IPS-11a (cell line): ENCODE measurements at regions not wholly inside any gene's neighbourhood (a gene's known extent, or its start where the extent isn't known, plus 50 kb on each side); places are given as distances from the start of the nearest gene placed in this dataset.

Experiments used
- H3K4me3 ChIP-seq: one replicate; pipeline ENCODE4 v1.5.1; 2013; ENCODE audit warnings: low read depth, low read length, control low read depth

DNA sequence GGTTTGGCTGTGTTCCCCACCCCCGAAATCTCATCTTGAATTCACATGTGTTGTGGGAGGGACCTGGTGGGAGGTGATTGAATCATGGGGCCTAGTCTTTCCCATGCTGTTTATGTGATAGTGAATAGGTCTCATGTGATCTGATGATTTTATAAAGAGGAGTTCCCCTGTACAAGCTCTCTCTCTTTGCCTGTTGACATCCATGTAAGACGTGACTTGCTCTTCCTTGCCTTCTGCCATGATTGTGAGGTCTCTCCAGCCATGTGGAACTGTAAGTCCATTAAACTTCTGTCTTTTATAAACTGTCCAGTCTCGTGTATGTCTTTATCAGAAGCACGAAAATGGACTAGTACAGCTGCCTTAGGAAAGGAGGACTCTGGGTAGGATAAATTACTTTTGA lies 976.7 kb downstream of the MCTP2 start:
- no peak overlapping the region for H3K4me3 ChIP-seq

GRCh38 chr15:95208988-95209387 lies 977.6 kb downstream of the MCTP2 start:
- no peak overlapping the region for H3K4me3 ChIP-seq

DNA sequence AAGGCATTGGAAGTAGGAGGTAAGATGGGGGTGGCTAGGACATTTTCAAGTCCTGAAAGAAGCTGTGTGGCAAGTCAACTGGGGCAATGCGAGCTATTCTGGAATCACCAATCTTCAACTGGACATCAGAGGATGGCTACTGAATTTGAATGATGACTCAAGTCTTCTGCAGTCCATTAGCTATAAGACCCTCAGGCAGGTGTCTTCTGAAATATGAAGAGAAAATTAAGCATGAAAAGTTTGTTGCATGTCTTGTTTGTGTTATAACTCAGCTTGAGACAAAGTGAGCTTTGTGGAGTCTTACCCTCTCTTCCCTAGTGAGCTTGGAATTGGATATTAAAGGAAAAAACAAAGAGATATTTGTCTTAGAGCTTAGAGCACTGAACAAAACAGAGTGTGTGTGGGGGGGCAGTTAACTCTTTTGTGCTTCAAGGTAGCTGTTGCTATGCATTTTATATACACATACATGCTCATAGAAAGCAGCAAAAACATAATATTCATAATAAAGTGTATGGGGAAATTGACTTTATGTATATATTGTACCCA lies 979.1 kb downstream of the MCTP2 start:
- H3K4me3 ChIP-seq: no peak overlapping the region

- no peak overlapping the region for H3K4me3 ChIP-seq
These were observed 983.7 kb downstream of the MCTP2 start for GRCh38 chr15:95215017-95215416.

- H3K4me3 ChIP-seq: no peak overlapping the region
These were observed 995.5 kb downstream of the MCTP2 start for GRCh38 chr15:95226835-95227234.

DNA sequence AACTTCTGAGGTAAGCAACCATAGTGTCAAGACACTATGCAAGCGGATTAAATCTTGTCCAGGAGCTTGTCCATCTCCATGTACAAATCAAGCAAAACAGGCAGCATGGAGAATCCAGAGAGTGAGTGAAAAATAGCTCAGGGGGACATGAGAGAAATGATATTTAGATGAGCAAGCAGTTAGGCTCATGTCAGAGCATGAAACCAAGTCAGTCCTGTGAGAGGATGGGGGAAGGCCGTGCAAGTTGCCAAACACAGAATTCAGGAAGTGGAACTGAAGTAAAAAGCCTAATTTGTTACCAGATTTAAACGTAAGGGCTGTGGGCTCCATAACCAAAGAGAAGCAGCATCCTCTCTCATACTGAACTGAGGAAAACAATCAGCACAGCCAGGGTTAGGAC lies 995.9 kb downstream of the MCTP2 start:
- no peak overlapping the region for H3K4me3 ChIP-seq

DNA sequence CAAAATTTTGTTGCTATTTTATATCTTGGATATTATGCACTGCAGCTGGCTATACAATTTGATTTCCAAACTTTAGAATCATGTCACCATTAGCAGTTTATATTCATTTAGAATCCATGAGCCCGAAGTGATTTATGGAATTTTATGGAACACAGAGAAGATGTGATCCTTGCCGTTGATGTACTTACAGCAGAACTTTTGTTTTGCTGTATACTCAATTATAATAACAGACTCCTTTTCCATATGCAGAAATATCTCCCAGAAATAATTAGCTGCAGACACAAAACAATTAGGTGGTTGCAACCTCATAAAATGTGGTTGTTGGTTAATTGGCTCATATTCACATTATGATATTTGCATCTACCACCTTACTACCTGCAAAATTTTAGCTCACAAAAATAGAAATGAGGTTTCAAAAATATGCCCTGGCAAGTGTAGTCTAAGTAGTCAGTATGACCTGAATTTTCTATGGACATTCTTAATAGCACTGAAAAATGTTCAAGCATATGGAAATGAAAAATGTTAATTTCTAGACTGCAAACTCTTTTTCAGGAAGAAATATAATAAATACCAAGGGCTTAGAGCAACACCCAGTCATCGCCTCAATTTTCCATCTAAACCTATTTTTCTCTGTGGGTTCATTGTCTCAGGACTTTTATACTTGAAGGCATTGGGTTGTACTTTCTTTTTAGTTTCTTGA lies 997.6 kb downstream of the MCTP2 start:
- no peak overlapping the region for H3K4me3 ChIP-seq

- H3K4me3 ChIP-seq: no peak overlapping the region
These were observed 1003.7 kb downstream of the MCTP2 start for GRCh38 chr15:95235033-95235432.

GRCh38 chr15:95247071-95247984 lies 1016.0 kb downstream of the MCTP2 start:
- no peak overlapping the region for H3K4me3 ChIP-seq

GRCh38 chr15:95249524-95249923 lies 1018.2 kb downstream of the MCTP2 start:
- no peak overlapping the region for H3K4me3 ChIP-seq

DNA sequence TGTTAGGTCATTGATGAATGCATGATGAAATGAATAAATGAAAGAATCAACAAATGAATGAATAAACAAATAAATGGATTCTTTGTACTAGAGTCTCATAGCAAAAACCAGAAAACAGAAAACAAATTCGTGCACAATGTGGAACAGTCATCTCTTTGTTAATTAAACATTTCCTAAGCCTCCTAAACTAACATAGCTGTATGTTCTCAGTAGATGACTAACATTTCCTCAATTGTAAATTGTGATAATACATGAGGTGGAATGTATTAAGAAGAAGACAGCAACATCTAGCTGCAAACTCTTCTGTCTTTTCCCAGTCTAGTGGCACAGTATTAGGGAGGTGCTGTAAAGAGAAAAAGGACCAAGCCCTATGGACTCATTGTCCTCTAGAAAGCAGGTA lies 1021.0 kb downstream of the MCTP2 start:
- H3K4me3 ChIP-seq: no peak overlapping the region

GRCh38 chr15:95254263-95254662 lies 1022.9 kb downstream of the MCTP2 start:
- H3K4me3 ChIP-seq: no peak overlapping the region

DNA sequence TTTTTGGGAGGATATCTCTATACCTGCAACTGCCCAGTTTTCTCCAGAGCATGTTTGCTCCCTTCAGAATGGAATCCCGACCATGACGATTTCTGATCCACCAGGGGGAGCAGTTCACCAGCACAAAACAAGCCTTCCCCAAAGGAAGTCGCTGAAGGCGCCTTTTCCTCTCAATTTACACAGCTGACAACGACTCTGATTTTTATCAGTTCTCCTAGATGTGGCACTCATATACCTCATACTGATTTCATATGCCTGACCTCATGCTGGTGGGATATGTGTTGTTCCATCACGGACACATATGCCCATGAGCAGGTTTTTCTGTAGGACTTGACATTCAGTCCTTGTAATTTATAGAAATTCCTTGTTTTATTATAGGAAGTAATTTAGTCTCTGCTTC lies 1028.2 kb downstream of the MCTP2 start:
- H3K4me3 ChIP-seq: no peak overlapping the region

DNA sequence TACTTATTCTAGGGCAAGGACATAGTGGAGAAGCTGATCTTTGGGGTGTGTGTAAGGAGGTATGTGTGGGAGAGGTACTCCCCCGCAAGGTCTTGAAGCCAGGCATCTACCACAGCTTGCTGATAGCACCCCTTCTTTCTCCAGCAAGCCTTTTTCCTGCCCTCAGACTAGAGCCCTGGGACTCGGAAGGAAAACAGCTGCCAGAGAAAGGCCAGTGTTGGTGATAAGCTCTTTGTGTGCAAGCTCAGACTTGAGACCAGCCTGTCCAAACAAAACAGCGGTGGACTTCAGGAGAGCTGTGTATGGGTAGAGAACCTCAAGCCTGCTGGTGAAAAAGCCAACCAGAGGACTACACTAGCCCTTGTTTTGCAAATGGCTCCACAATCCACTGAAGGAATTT lies 1028.6 kb downstream of the MCTP2 start:
- no peak overlapping the region for H3K4me3 ChIP-seq

DNA sequence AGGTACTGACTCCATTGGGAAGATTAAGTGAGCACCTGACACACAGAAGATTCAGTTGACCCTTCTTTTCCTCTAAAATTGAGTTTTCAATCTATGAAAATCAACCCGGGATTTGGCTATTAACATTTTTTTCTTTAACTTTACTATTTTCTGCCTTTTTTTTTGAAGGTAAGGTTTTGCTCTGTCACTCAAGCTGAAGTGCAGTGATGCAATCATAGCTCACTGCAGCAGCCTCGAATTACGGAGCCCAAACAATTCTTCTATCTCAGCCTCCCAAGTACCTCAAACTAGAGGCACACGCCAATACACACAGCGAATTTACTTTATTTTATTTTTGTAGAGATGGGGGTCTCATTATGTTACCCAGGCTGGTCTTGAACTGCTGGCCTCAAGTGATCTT lies 1029.5 kb downstream of the MCTP2 start:
- no peak overlapping the region for H3K4me3 ChIP-seq

GRCh38 chr15:95261546-95261945 lies 1030.2 kb downstream of the MCTP2 start:
- no peak overlapping the region for H3K4me3 ChIP-seq

DNA sequence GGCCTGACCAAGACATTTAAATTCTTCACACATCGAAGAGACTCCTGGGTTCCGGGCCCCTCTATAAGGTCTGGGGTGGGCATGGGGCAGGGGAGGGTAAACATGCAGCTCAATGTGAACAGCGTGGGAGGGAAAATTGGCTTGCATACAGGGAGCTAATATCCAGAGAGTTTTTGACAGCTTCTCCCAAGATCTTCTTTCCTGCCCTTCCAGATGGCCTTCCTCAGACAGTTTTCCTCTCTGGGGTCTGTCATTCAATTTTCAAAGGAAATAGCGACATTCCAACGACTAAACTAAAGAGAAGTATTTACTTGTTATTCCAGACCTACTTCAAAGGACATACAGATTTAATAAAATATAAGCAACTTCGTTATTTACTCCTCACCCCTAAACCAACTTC lies 1030.6 kb downstream of the MCTP2 start:
- no peak overlapping the region for H3K4me3 ChIP-seq

GRCh38 chr15:95262866-95263564 lies 1031.7 kb downstream of the MCTP2 start:
- H3K4me3 ChIP-seq: no peak overlapping the region

- H3K4me3 ChIP-seq: no peak overlapping the region
These were observed 1032.4 kb downstream of the MCTP2 start for GRCh38 chr15:95263751-95264150.

DNA sequence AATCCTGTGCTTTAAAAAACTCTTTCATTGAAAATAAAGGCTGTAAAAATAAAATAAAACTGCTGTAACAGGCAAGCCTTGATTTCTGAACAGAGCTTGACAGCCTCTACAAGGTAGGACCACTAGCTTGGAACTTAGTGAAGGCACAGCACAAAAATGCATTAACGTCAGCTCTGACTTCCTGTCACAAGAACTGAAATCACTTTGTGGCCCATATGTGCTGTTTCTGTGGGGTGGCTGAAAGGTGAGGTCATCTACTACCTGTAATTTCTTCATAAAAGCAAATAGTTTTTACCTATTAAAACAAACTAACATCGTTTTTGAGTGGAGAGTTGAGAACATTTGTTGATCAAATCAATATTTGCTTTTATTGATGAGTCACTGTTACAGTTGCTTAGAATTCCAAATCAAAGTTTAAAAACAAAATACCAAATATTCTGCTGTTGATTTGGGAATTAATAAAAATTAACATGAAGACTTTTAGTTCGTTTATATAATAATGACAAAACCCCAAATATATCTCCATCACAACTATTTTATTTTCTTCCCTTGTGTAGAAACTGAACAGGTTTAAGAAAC lies 1034.1 kb downstream of the MCTP2 start:
- H3K4me3 ChIP-seq: no peak overlapping the region

GRCh38 chr15:95266451-95267061 lies 1035.2 kb downstream of the MCTP2 start:
- H3K4me3 ChIP-seq: no peak overlapping the region
